HG02759 (cell line): ENCODE measurements at regions not wholly inside any gene's neighbourhood (a gene's known extent, or its start where the extent isn't known, plus 50 kb on each side); places are given as distances from the start of the nearest gene placed in this dataset.
"Not testable (repeated sequence)": the region's sequence is repeated elsewhere in the genome, so short reads cannot be mapped to it uniquely, and the experiment has no call there.

Experiments
- ATAC-seq: cut with Tn5 transposase; IDR thresholded peaks from one replicate; pipeline ENCODE4 v1.9.1; 2021; ENCODE audit warnings: mild to moderate bottlenecking, moderate library complexity; ENCODE audit not compliant: unreplicated experiment

DNA sequence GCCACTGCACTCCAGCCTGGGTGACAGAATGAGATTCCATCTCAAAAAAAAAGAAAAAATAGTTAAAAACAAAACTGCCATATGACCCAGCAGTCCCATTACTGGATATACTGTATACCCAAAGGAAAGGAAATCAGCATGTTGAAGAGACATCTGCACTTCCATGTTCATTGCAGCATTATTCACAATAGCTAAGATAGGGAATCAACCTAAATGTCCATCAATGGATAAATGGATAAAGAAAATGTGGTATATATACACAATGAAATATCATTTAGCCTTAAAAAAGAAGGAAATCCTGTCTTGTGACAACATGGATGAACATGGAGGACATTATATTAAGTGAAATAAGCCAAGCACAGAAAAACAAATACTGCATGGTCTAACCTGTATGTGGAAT is 160.7 kb downstream of the DUSP6 start:
- ATAC-seq: not testable (repeated sequence)

DNA sequence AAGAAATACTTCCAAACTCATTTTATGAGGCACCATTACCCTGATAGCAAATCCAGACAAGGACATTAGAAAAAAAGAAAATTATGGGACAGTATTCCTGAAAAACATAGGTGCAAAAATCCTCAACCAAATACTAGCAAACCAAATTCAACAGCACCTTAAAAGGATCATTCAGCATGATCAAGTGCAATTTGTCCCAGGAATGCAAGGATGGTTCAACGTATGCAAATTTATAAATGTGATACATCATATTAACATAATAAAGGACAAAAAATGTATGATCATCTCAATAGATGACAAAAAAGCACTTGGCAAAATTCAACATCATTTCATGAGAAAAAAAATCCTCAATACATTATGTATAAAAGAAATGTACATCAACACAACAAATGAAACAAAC is 162.9 kb downstream of the DUSP6 start:
- no peak for ATAC-seq

GRCh38 chr12:89187507-89187906 is 164.8 kb downstream of the DUSP6 start:
- no peak for ATAC-seq

DNA sequence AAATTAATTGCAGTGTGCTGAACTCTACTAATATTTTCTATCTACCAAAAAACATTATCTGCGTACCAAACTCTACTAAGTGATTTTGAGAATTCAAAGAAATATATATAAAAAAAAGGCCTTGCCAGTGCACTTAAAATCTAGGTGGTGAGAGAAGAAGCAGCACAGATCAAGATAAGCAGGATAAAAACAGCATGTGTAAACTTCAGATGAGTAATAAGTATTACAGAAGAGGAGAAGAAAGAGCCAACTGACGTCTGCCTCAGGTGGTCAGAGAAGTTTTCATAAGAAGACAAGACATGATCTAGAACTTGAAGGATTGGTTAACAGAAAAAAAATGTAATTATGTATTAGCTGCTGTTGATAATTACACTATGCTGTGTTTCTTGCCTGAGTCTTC is 166.4 kb downstream of the DUSP6 start:
- no peak for ATAC-seq

- no peak for ATAC-seq
These were observed 167.1 kb downstream of the DUSP6 start for GRCh38 chr12:89185181-89185580.

GRCh38 chr12:89183985-89184435 is 168.3 kb downstream of the DUSP6 start:
- ATAC-seq: no peak

DNA sequence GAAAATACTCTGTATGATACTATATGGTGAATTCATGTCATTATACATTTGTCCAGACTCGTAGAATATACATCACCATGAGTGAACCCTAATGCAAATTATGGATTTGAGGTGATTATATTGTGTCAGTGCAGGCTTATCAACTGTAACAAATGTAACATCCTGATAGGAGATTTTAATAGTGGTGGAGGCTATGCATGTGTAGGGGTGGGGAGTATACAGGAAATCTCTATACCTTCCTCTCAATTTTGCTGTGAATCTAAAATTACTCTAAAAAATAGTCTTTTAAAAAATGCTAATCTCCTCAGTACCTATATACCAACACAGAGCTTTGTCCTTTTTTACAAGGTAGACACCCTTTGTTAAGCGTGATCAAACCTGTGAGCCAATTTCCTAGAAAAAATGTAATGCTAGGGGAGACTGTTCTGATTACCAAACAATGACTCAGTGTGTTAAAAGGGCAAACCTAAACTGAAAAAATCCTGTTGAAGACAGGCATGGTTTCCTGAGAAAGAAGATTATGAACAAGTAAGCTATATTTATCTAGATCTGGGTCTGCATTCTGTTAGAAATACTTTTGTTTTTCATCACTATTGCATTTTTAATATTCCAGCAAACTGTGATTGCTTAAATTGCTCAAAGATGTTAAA is 170.9 kb downstream of the DUSP6 start:
- ATAC-seq: no peak

- ATAC-seq: no peak
These were observed 171.8 kb downstream of the DUSP6 start for GRCh38 chr12:89180496-89180895.

DNA sequence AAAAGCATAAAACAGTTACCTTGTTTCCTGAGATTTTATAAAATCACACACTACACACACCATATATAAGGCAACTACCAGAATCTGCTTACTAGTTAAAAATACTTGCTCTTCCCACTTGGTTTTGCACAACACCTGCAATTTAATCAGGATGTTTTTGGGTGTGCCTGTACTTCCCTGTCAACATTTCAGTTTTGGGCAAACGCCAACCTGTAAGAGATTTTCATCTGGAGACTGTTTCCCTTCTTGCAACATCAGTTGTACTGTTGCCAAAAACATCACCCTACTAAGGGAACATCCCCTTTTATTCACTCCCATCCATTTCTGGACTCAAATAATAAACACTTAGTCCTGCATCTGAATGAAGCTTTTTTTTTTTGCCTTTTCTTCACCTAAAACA is 172.3 kb downstream of the DUSP6 start:
- no peak for ATAC-seq

- no peak for ATAC-seq
These were observed 173.1 kb downstream of the DUSP6 start for GRCh38 chr12:89179245-89179644.

DNA sequence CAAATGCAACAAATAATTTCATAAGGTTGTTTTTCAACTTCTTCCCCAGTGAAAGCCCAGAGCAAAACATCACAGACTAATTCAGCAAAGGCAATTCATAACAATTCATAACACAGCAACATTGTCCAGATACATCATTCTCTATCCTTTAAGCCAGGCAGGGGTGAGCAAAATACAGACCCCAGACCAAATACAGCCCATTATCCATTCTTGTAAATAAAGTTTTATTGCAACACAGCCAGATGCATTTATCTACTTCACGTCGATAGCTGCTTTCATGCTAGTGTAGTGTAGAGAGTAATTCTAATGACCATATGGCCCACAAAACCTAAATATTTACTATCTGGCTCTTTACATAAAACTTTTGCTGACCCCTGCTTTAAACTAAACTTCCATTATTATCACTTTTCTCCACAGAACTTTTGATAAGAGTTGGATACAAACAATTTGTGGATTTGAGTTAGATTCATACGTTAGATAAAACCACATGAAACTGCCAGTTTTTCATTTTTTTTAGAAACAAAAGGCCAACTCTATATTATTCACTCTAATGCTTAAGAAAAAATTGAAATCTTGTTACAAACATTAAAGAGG is 174.4 kb downstream of the DUSP6 start:
- ATAC-seq: no peak

DNA sequence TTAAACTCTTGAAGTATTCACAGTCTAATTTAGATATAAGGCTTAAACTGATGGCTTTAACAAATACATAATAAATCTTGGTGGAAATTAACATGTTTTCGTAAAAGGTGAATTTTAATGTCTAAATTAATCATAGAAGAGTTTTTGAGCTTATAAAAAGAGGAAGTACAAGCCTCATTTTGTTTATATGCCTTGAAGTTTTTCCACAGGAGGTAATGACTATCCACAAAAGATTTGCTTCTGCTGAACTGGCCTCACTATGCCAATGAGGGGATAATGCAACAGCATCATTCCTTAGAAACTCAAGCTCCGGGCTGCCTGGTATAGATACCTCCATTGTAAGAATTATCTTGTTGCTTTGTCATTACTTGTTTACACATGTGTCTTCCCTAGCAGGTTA is 175.6 kb downstream of the DUSP6 start:
- ATAC-seq: no peak

DNA sequence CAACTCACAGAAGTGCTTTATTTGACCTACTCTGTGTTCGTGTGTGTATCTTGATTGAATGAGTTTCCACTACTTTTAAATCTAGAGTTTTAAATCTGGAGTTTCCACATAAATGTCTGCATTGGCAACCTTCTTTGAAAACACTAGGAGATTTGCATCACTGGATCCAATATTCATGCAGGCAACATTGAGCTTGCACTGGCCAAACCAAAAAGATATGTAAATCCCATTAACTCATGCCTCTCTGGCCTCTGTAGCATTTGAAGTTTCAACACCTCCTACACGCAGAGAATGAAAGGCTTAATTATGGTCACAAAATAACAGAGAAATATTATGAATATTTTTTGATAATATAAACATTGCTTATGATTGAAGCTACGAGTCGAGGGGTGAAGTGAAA is 178.6 kb downstream of the DUSP6 start:
- no peak for ATAC-seq

DNA sequence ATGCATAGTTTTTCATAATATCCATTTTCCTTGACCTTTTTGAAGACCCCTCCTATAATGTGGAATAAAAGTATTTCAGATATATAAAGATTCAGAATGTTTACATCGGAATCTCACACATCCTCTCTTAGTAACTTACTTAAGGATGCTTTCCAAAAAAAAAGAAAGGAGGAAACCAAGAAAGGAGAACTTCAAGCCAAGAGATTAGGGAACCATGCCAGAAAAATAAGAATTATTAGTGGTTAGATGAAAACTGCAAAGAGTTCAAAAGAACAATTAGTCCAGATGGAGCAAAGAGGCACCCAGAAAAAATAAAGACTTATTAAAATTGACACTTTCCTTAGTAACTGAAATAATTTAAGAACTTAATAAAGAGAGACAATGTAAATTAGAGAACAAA is 179.2 kb downstream of the DUSP6 start:
- no peak for ATAC-seq

DNA sequence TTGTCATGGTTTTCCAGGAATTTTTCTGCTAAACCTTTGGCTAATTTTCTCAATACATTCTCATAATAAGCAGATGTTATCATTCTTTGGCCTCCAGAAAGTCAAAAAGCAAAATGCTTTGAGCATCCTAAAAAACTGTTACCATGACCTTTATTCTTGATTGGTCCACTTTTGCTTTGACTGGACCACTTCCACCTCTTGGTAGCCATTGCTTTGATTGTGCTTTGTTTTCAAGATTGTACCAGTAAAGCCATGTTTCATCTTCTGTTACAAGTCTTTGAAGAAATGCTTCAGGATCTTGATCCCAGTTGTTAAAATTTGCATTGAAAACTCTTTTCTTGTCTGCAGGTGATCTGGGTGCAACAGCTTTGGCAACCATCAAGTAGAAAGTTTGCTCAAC is 180.1 kb downstream of the DUSP6 start:
- ATAC-seq: no peak

DNA sequence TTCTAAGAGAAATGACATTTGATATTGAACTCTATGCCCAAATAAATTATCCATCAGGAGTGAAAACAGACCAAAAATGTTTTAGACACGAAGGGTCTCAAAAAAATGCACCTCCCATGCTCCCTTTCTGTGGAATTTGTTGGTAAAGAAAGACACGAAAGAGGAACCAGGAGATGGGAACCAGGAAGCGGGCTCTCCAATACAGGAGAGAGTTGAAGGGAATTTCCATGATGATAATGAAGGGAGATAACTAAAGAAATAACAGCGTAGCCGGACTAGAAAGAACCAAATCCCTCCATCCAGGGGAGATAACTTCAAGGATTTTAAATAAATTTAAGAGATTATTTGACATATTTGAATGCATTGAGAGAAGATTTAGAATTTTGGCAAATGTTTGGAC is 183.0 kb downstream of the DUSP6 start:
- ATAC-seq: no peak

GRCh38 chr12:89167986-89168385 is 184.3 kb downstream of the DUSP6 start:
- no peak for ATAC-seq

- ATAC-seq: peak; percentile 79
These were observed 185.8 kb downstream of the DUSP6 start for GRCh38 chr12:89166525-89166934.

DNA sequence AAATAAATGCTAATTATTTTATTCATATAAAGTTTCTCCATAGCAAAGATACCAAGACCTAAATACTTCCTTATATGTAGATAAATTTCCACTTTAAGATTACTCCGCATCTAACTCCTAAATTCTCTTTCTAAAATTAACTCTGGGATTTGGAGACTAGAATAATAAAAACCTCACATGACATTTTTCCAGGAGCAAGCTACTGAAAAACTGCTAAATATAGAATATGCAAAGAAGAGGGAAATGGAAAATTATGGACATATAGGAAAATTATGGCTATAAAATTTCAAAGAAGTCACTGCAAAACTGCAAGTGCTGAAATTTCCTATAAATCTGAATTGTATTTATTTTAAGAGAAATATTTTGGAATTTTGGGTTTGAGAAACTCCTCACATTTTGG is 186.2 kb downstream of the DUSP6 start:
- ATAC-seq: no peak

- no peak for ATAC-seq
These were observed 186.6 kb downstream of the DUSP6 start for GRCh38 chr12:89165703-89166102.

- ATAC-seq: no peak
These were observed 188.4 kb downstream of the DUSP6 start for GRCh38 chr12:89163918-89164317.

DNA sequence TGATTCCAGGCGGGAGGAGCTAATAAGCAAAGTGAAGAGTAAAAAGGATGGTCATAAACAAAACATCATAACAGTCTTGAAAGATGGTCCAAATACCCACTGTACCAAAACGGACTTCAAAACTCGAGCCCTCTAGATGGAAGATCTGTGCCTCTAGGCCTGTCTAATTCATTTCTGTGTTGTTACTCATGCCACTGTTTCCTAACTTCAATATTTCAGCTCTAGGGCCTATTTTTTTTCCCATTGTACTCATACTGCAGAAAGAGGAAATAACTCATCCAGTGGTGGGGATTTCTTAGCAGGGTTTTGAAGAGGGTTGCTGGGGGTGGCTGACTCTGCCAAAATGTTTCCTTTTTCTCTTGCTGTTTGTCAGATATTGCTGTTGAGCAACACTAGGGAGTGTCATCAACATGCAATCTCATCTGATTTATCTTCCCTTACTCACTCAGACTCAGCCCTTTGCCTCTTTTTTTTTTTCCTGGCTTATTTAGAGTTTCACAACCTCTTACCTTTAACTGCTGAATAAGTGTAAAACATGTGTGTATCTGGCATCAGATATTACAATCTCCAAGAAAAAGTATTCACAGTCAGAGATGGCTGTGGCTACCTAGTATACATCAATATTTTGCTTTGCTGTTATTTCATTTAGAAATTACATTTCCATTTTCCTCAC is 189.6 kb downstream of the DUSP6 start:
- ATAC-seq: no peak
